ENCODE measurements at regions not wholly inside any gene's neighbourhood (a gene's known extent, or its start where the extent isn't known, plus 50 kb on each side); places are given as distances from the start of the nearest gene placed in this dataset.

GRCh38 chr12:34626363-34627157 lies 604.3 kb downstream of the ALG10 start:
- TF ChIP-seq CTCF (conservative IDR thresholded peaks at IDR 0.05; ENCODE audit: low read depth, low read length), result no peak
- Histone ChIP-seq H2AFZ (ENCODE audit: low read depth) (no peak overlapping the region), H4K20me1 (ENCODE audit: insufficient read depth) (no peaks in the 10 kb centered on the region), H3K79me2 (ENCODE audit: insufficient read depth, low read depth) (no peaks in the 10 kb centered on the region), H3K27ac (no peak overlapping the region), H3K4me1 (ENCODE audit: low read depth, poor library complexity, severe bottlenecking) (no peaks in the 10 kb centered on the region), H3K4me3 (IDR thresholded peaks at IDR 0.05; ENCODE audit: insufficient read depth, low read depth, low read length) (no peak overlapping the region), H3K27me3 (ENCODE audit: insufficient read depth, low read depth) (no peaks in the 10 kb centered on the region), H3K36me3 (ENCODE audit: insufficient read depth) (no peaks in the 10 kb centered on the region), H3K4me2 (no peak overlapping the region), H3K9ac (no peak overlapping the region)
